Muscle of back (tissue), 3 donors: ENCODE measurements at regions not wholly inside any gene's neighbourhood (a gene's known extent, or its start where the extent isn't known, plus 50 kb on each side); places are given as distances from the start of the nearest gene placed in this dataset.

Experiments
- DNase-seq, 3 donors: peaks; one replicate each; pipeline versions ENCODE4 v3.0.0 to v3.0.0-alpha.2; 2013

DNA sequence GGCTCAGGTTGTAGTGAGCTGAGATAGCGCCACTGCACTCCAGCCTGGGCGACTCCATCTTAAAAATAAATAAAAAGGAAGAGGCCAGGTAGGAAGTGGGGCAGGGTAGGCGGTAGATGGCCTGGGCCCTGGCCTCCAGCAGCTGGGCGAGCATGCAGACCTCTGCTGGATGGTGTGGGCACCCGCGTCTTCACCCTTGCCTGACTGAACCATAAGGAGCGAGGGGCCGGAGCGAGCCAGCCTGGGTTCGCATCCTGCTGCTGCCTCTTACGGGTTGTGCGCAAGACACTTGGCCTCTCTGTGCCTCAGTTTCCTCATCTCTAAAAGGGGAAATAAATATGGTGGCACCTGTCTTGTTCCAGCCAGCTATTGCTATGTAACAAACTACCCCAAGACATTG lies 146.1 kb upstream of the GSE1 start:
- DNase-seq = no peak

GRCh38 chr16:85469929-85470590 lies 143.1 kb upstream of the GSE1 start:
- DNase-seq = no peak

GRCh38 chr16:85470873-85471272 lies 142.2 kb upstream of the GSE1 start:
- DNase-seq = no peak

GRCh38 chr16:85471469-85472431 lies 141.4 kb upstream of the GSE1 start:
- DNase-seq = peak in 1 of 3 donors; percentile 34

- peak in 1 of 3 donors; percentile 42 for DNase-seq
Measured at GRCh38 chr16:85472514-85472913, 140.6 kb upstream of the GSE1 start.

DNA sequence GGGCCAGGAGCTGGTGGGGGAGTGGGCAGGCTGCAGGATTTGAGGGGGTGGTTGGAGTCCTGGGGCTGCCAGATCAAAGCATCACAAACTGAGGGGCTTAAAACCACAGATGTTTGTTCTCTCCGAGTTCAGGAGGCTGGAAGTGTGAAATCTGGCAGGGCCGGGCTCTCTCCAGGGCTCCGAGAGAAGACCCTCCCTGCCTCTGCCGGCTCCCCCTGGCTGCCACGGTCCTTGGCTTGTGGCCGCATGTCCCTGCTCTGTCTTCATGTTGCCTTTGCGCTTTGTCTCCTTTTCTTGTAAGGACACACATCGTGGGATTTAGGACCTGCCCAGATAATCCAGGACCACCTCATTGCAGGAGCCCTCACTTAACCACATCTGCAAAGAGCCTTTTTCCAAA lies 139.8 kb upstream of the GSE1 start:
- no peak for DNase-seq

- peak; percentile 59 to 83 (median 63) for DNase-seq
Measured at GRCh38 chr16:85473909-85474620, 139.1 kb upstream of the GSE1 start.

- no peak for DNase-seq
Measured at GRCh38 chr16:85474621-85475217, 138.4 kb upstream of the GSE1 start.

DNA sequence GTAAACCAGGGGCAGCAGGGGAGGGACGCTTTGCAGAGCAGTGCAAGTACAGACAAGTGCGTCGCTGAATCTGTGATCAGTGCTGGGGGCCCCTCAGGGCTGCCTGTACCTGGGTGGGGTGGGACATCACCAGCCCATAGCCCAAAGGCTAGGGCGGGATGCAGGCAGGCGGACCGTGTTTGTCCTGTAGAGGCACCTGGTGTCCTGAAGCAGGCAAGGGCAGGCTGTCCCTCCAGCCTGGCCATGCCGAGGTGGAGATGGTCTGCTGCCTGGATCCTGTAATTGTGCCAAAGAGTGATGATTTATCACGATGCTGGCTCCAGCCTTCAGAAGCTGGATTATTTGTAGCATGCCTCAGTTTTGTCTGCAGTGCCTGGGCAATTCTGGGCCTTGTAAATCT lies 137.9 kb upstream of the GSE1 start:
- DNase-seq = no peak

GRCh38 chr16:85475691-85476300 lies 137.3 kb upstream of the GSE1 start:
- no peak for DNase-seq

GRCh38 chr16:85476389-85476788 lies 136.7 kb upstream of the GSE1 start:
- no peak for DNase-seq

DNA sequence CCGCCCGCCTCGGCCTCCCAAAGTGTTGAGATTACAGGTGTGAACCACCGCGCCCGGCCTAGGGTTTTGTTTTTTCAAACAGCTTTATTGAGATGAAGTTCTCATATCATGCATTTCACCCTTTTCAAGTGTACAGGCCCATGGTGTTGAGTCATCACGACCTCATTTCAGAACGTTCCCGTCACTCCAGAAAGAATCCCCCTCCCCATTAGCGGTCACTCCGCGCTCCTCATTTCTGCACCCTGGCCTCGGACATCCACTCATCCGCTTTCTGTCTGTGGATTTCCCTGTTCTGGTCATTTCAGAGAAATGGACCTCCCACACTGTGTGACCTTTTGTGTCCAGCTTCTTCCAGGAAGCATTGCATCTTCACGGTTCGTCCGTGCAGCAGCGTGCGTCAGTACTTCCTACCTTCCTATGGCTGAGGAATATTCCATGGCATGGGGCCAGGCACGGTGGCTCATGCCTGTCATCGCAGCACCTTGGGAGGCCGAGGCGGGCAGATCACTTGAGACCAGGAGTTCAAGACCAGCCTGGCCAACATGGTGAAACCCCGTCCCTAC lies 135.2 kb upstream of the GSE1 start:
- no peak for DNase-seq

DNA sequence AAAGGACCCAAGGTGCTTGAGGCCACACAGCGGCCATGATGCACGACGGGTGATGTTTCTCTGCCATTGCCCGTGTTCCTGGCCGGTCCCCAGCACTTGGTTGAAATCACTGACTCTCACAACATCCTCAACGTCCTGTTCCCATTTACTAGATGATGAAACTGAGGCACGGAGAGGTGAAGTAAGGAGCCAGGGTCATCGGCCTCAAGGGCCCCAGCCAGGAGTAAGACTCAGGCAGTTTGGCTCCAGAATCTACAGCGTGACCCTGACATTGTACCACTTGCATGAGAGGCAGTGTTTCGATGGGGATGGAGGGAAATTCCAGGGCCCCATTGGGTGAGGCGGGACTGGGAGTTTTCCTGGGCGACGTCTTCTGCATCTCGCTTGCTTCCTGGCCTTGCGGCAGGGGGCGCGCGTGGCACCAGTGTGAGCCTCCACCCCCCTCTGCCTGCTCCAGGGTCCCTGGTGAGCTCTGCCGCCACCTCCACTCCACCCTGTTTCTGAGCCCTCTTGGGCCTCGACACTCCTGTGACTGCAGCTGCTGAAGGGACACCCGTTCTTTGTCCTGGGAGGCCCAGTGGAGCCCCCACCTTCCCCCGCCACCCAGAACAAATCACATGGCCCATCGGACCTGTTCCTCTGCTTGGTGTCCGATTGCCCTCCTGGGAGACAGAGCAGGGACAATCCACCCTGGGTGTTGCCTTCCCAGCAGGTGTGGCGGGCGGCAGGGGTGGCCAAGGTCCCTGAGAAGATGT lies 133.0 kb upstream of the GSE1 start:
- DNase-seq = no peak

GRCh38 chr16:85480727-85481101 lies 132.4 kb upstream of the GSE1 start:
- peak in 1 of 3 donors; percentile 65 for DNase-seq

DNA sequence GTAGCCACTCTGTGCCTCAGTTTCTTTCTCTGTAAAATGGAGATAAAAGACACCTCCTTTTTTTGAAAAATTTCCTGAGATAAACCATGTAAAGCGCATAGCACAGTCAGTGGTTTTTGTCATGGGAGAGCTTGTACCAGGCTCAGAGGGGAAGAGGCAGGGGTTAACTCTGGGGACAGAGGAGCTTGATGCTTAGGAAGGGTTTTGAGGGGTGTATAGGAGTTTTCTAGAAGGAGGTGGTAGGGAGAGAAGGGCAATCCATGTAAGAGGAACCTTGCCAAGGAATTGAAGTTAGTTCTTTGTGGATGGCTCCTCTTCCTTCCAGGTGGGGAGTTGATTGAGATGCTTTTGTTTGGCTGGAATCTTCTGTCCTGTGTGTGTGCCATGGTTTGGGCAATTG lies 131.9 kb upstream of the GSE1 start:
- DNase-seq = no peak

GRCh38 chr16:85481738-85482137 lies 131.4 kb upstream of the GSE1 start:
- no peak for DNase-seq

DNA sequence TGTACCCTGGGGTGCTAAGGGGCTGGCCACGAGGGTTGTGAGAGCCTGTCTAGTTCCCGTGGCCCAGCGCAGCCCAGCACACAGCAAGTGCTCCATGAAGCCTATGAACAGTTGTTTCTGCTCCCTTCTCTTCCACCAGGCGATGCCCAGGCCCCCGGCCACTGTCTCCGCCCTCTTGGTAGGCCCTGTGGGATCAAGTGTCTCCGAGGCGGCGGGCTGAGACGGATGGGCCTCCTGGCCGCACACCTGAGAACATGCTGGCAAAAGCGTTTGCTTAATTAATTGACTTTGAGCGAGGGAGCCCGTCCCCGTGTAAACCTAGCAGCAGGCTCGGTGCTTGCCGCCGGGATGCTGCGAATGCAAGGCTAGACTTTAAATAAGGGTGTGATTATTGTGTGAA lies 129.7 kb upstream of the GSE1 start:
- DNase-seq = no peak

DNA sequence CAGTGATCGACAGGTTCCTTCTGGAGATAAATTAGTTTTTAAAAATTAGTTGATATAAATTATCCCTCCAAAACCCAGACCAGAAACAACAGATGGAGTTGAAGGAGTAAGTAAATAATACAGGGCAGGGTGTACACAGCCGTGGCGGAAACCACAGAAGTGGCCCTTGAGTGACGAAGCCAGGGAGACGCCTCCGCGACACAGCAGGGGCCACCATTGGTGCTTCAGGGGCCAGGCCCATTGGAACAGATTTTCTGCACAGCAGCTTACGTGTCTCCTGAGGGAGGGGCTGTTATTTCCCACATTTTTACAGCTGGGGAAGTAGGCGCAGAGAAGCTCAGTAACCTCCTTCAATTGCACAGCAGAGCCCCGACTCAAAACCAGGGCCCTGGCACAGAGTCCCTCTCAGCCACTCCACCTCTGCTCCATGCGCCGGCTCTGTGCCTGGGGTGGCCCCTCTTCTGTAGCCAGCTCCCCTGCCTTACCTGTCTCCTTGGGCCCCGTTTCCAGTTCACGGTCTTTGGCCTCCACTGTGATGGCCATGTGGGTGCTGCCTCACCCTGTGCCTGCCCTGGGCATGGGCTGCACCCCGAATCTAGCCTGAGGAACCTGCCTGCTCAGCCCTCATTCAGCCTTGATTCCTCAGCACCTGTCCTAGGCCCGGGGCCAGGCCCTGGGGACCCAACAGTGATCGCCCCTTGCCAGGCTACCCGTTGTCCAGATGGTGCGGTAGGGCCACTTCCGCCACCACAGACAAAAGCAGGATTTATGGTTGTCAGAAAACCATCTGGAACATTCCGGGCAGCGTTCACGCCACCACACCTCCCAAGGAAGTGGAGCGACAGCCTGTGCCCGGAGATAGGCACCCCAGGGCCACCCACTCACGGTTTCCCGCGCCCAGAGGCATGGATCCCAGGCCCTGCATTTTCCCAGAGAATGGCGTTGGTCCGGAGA lies 128.5 kb upstream of the GSE1 start:
- no peak for DNase-seq

DNA sequence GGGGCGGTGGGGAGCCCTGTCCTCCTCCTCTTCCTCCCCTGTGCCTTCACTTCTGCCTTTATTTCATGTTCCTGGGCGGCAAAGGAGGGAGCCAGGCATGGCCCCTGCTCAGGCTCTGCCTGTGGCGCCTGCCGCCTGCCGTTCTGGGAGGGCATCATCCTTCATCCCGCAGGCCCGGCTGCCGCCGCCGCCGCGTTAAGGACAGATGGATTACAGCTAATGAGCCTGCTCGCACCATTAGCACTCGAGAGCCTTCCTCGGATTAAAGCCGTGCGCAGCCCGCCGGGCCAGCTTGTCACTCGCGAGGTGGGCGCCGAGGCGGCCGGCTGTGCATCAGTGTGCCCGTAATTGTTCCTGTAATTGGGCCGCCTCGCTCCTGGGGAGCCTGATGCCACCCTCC lies 127.7 kb upstream of the GSE1 start:
- no peak for DNase-seq
